Stomach (tissue), 8 donors: ENCODE measurements at regions not wholly inside any gene's neighbourhood (a gene's known extent, or its start where the extent isn't known, plus 50 kb on each side); places are given as distances from the start of the nearest gene placed in this dataset.

Source experiments
- DNase-seq, 2 donors: peaks; one replicate each; pipeline versions ENCODE4 v3.0.0 to v3.0.0-alpha.2; 2013 to 2019
- H3K27ac ChIP-seq, 5 donors: fragments of 200-600 bp in 4 of 5; sonication (generic) in 4 of 5; one replicate each; pipeline ENCODE4 v1.5.1; 2013 to 2019; ENCODE audit warnings: mild to moderate bottlenecking in 1 of 5, moderate library complexity in 1 of 5
- H3K27me3 ChIP-seq, 3 donors: fragments of 200-600 bp; sonication (generic); one replicate each; pipeline ENCODE4 v1.5.1; 2017 to 2019; ENCODE audit warnings: mixed run types in 1 of 3
- H3K36me3 ChIP-seq, 4 donors: fragments of 200-600 bp; sonication (generic); 1 replicate in 3 of 4; 2 replicates in 1 of 4; pipeline ENCODE4 v1.5.1; 2016 to 2019
- H3K4me1 ChIP-seq, 4 donors: fragments of 200-600 bp; sonication (generic); one replicate each; pipeline ENCODE4 v1.5.1; 2016 to 2019
- H3K4me3 ChIP-seq, 4 donors: fragments of 200-600 bp; sonication (generic) in 3 of 4; one replicate each; pipeline ENCODE4 v1.5.1; 2016 to 2019; ENCODE audit warnings: mild to moderate bottlenecking in 1 of 4
- H3K9me3 ChIP-seq, 4 donors: fragments of 200-600 bp; sonication (generic); one replicate each; pipeline ENCODE4 v1.5.1; 2016 to 2019
- EP300 ChIP-seq: sonication (generic); formaldehyde crosslinking; IDR thresholded peaks from one replicate; pipeline ENCODE4 v1.6.1; 2017; ENCODE audit warnings: antibody characterized with exemption
- POLR2A ChIP-seq, 4 donors: fragments of 450-650 bp; IDR thresholded peaks; one replicate each; pipeline ENCODE4 v1.6.1; 2016; ENCODE audit warnings: antibody characterized with exemption in 4 of 4, control low read depth in 2 of 4, mild to moderate bottlenecking in 1 of 4, moderate library complexity in 1 of 4
- POLR2AphosphoS5 ChIP-seq, 3 donors: sonication (generic); formaldehyde crosslinking; IDR thresholded peaks; one replicate each; pipeline ENCODE4 v1.6.1; 2016; ENCODE audit warnings: antibody characterized with exemption in 3 of 3
- WGBS, 5 donors: extraction: QIAGEN DNeasy Blood & Tissue Kit in 3 of 5; methylation state at CpG; one replicate each; pipeline versions ENCODE4 v1.1.5 to v1.1.7; 2013 to 2018; 5-methylcytosine and 5-hydroxymethylcytosine counted together
- intact Hi-C: fragments of 100-400 bp; cut with DNase I; formaldehyde crosslinking; loops from one replicate; pipeline ENCODE4 v1.15.1; 2023; ENCODE audit warnings: low total_unique reads
- TF ChIP-seq, protein P1 (sequence below), 7 experiments: fragments of 450-650 bp in 4 of 7; fragments of 200-600 bp in 3 of 7; sonication (generic) in 3 of 7; IDR thresholded peaks; one replicate each; pipeline ENCODE4 v1.5.1; 2016 to 2019; ENCODE audit warnings: antibody characterized with exemption in 7 of 7, control low read depth in 2 of 7, mild to moderate bottlenecking in 1 of 7
- donor health status: healthy with polysubstance abuse.
- donor health status: Bipolar disorder and iron deficiency.
- donor health status: healthy.

DNA sequence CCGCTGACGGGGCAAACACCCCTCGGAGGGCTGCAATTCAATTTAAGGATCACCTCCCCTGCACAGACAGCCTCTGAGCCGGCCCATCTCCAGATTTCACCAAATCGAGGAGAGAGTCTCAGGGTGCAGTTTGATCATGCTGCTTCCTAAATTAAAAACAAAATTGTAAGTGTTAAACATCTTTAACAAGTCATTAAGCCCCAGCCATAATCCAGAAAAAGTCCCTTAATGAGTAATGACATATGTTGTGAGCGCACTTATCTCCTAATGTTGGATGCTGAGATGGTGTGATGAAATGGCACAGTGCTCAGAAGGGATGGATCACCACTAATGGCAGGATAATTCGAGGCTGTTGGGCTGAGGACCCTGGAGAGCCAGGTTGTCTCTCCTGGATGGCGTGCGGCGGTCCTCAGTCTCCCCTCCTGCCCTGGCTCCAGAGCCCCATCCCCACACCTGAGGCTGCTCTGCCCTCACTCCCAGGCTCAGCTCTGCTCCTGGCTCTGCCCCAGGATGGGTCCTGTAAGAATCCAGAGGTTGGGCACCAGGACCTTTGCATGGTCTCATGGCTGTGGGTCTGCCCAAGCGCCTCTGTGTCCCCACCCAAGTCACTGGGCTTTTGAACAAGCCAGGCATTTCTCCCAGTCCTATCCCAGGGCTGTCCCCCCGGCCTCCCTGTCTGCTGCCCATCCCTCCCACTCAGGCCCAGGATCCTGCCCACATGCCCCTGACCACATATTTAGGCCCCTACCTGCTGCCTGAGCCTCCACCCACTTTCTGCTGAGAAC lies 224.4 kb upstream of the POU3F1 start:
- Histone ChIP-seq H3K4me1 (no peaks in the 10 kb centered on the region), H3K4me3 (no peak overlapping the region), H3K36me3 (no peaks in the 10 kb centered on the region), H3K27me3 (peaks cover 0 to 57% (median 13%) of the 10 kb centered on the region in 3 donors), H3K9me3 (no peaks in the 10 kb centered on the region), H3K27ac (no peak overlapping the region)
- WGBS, 5 donors, result 58 to 64% (median 60%) methylated on average over 12 of the region's 12 CpGs
- intact Hi-C loops, result no loop called here
- DNase-seq, result no peak
- TF ChIP-seq, protein P1, sequence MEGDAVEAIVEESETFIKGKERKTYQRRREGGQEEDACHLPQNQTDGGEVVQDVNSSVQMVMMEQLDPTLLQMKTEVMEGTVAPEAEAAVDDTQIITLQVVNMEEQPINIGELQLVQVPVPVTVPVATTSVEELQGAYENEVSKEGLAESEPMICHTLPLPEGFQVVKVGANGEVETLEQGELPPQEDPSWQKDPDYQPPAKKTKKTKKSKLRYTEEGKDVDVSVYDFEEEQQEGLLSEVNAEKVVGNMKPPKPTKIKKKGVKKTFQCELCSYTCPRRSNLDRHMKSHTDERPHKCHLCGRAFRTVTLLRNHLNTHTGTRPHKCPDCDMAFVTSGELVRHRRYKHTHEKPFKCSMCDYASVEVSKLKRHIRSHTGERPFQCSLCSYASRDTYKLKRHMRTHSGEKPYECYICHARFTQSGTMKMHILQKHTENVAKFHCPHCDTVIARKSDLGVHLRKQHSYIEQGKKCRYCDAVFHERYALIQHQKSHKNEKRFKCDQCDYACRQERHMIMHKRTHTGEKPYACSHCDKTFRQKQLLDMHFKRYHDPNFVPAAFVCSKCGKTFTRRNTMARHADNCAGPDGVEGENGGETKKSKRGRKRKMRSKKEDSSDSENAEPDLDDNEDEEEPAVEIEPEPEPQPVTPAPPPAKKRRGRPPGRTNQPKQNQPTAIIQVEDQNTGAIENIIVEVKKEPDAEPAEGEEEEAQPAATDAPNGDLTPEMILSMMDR (IDR thresholded peaks at IDR 0.05), result no peak
- no peak for TF ChIP-seq POLR2AphosphoS5 (IDR thresholded peaks at IDR 0.05)
- TF ChIP-seq EP300, result no peak
- TF ChIP-seq POLR2A (IDR thresholded peaks at IDR 0.05), result no peak

GRCh38 chr1:38269923-38270848 lies 223.6 kb upstream of the POU3F1 start:
- Histone ChIP-seq H3K9me3 (no peaks in the 10 kb centered on the region), H3K27me3 (peaks cover 0 to 57% (median 13%) of the 10 kb centered on the region in 3 donors), H3K4me3 (no peak overlapping the region), H3K27ac (no peak overlapping the region), H3K4me1 (no peaks in the 10 kb centered on the region), H3K36me3 (no peaks in the 10 kb centered on the region)
- intact Hi-C loops, result no loop called here
- WGBS, 5 donors, result 46 to 62% (median 50%) methylated on average over 14 to 15 of the region's 15 CpGs
- TF ChIP-seq POLR2AphosphoS5 (IDR thresholded peaks at IDR 0.05) (no peak), POLR2A (IDR thresholded peaks at IDR 0.05) (no peak), EP300 (no peak)
- TF ChIP-seq, protein P1 (IDR thresholded peaks at IDR 0.05), result no peak
- peak in 1 of 2 donors; percentile 57 for DNase-seq

DNA sequence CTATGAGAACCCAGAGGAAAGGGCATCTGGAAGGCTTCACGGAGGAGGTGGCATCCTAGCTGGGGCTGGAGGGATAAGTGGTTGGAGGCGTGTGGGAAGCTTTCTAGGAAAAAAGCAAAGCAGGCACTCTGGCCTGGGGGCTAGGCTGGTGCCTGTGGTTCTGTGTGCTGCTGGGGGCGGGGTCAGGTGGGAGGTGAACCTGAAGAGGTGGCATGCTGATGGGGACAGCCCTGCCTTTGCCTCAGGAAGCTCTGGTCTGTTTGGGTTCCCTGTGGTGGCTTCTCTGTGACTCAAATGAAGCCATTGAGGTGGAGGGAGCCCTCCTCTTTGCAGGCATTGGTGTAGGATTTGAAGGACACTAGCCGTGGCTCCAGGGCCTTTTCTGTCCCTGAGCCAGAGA lies 221.6 kb upstream of the POU3F1 start:
- no peak for TF ChIP-seq EP300
- no peak for TF ChIP-seq POLR2A (IDR thresholded peaks at IDR 0.05)
- TF ChIP-seq, protein P1 (IDR thresholded peaks at IDR 0.05), result no peak
- TF ChIP-seq POLR2AphosphoS5 (IDR thresholded peaks at IDR 0.05), result no peak
- H3K4me1 ChIP-seq, result no peaks in the 10 kb centered on the region
- WGBS, 5 donors, result 54 to 71% (median 66%) methylated on average over 3 to 4 of the region's 4 CpGs
- H3K27ac ChIP-seq, result no peak overlapping the region
- H3K9me3 ChIP-seq, result no peaks in the 10 kb centered on the region
- no peak overlapping the region for H3K4me3 ChIP-seq
- intact Hi-C loops, result no loop called here
- H3K36me3 ChIP-seq, result no peaks in the 10 kb centered on the region
- peaks cover 0 to 56% (median 13%) of the 10 kb centered on the region in 3 donors for H3K27me3 ChIP-seq
- DNase-seq, result no peak
